Left ventricle myocardium inferior (tissue), 1 donor: ENCODE measurements at regions not wholly inside any gene's neighbourhood (a gene's known extent, or its start where the extent isn't known, plus 50 kb on each side); places are given as distances from the start of the nearest gene placed in this dataset.
"Not testable (repeated sequence)": the region's sequence is repeated elsewhere in the genome, so short reads cannot be mapped to it uniquely, and the experiment has no call there.

Experiments
- DNase-seq: peaks from one replicate; pipeline ENCODE4 v3.0.0-alpha.2; 2020
- H3K27ac ChIP-seq: fragments of 200-600 bp; replicated peaks from 2 replicates; pipeline ENCODE4 v1.8.0; 2021
- H3K27me3 ChIP-seq: fragments of 200-600 bp; 2 replicates; pipeline ENCODE4 v1.8.0; 2021; ENCODE audit warnings: low read depth
- H3K36me3 ChIP-seq: fragments of 200-600 bp; 2 replicates; pipeline ENCODE4 v1.8.0; 2021
- H3K4me1 ChIP-seq: fragments of 200-600 bp; 2 replicates; pipeline ENCODE4 v1.8.0; 2021
- H3K4me3 ChIP-seq: fragments of 200-600 bp; 2 replicates; pipeline ENCODE4 v1.8.0; 2021; ENCODE audit warnings: mild to moderate bottlenecking, moderate library complexity
- H3K9me3 ChIP-seq: fragments of 200-600 bp; replicated peaks from 2 replicates; pipeline ENCODE4 v1.8.0; 2021
- CTCF ChIP-seq: fragments of 200-600 bp; IDR thresholded peaks from 2 replicates; pipeline ENCODE4 v1.8.0; 2021; ENCODE audit warnings: antibody characterized with exemption, mild to moderate bottlenecking, borderline replicate concordance
- intact Hi-C: fragments of 100-400 bp; cut with micrococcal nuclease; formaldehyde crosslinking; loops from one replicate; pipeline ENCODE4 v1.11.0; 2022
- donor health status: DM: no; HTN: yes; CAD: no; lungs with severe emphysema.

GRCh38 chr1:72432645-72433267, 150.4 kb upstream of the NEGR1 start:
- no peak overlapping the region for H3K27ac ChIP-seq
- TF ChIP-seq CTCF: no peak
- H3K36me3 ChIP-seq: no peaks in the 10 kb centered on the region
- H3K4me3 ChIP-seq: no peak overlapping the region
- no peaks in the 10 kb centered on the region for H3K27me3 ChIP-seq
- no peaks in the 10 kb centered on the region for H3K4me1 ChIP-seq
- DNase-seq: no peak
- intact Hi-C loops: no loop called here
- H3K9me3 ChIP-seq: peaks cover 30% of the 10 kb centered on the region

GRCh38 chr1:72431810-72432209, 149.5 kb upstream of the NEGR1 start:
- Histone ChIP-seq H3K4me1 (no peaks in the 10 kb centered on the region), H3K9me3 (peaks cover 30% of the 10 kb centered on the region), H3K36me3 (no peaks in the 10 kb centered on the region), H3K4me3 (no peak overlapping the region), H3K27me3 (no peaks in the 10 kb centered on the region), H3K27ac (no peak overlapping the region)
- TF ChIP-seq CTCF: no peak
- intact Hi-C loops: no loop called here
- no peak for DNase-seq

GRCh38 chr1:72428276-72428675, 145.9 kb upstream of the NEGR1 start:
- H3K27me3 ChIP-seq, DNase-seq, H3K4me1 ChIP-seq, H3K4me3 ChIP-seq, intact Hi-C loops, H3K36me3 ChIP-seq, H3K27ac ChIP-seq: not testable (repeated sequence)
- H3K9me3 ChIP-seq: peaks cover 45% of the 10 kb centered on the region

- Histone ChIP-seq H3K9me3 (peaks cover 10% of the 10 kb centered on the region), H3K27ac (no peak overlapping the region), H3K36me3 (no peaks in the 10 kb centered on the region), H3K4me3 (no peak overlapping the region), H3K4me1 (no peaks in the 10 kb centered on the region), H3K27me3 (no peaks in the 10 kb centered on the region)
- intact Hi-C loops: no loop called here
- no peak for DNase-seq
- TF ChIP-seq CTCF: no peak
Measured at GRCh38 chr1:72419229-72419628, 136.9 kb upstream of the NEGR1 start.

GRCh38 chr1:72412286-72412685, 129.9 kb upstream of the NEGR1 start:
- H3K36me3 ChIP-seq: no peaks in the 10 kb centered on the region
- H3K27ac ChIP-seq: no peak overlapping the region
- no peaks in the 10 kb centered on the region for H3K9me3 ChIP-seq
- intact Hi-C loops: no loop called here
- TF ChIP-seq CTCF: no peak
- H3K4me3 ChIP-seq: no peak overlapping the region
- H3K4me1 ChIP-seq: no peaks in the 10 kb centered on the region
- DNase-seq: no peak
- no peaks in the 10 kb centered on the region for H3K27me3 ChIP-seq

- Histone ChIP-seq H3K9me3 (no peaks in the 10 kb centered on the region), H3K4me3 (no peak overlapping the region), H3K27ac (no peak overlapping the region), H3K27me3 (no peaks in the 10 kb centered on the region), H3K36me3 (no peaks in the 10 kb centered on the region), H3K4me1 (no peaks in the 10 kb centered on the region)
- intact Hi-C loops: no loop called here
- TF ChIP-seq CTCF: no peak
- DNase-seq: no peak
Measured at GRCh38 chr1:72399807-72400206, 117.5 kb upstream of the NEGR1 start.
